ENCODE measurements at regions not wholly inside any gene's neighbourhood (a gene's known extent, or its start where the extent isn't known, plus 50 kb on each side); places are given as distances from the start of the nearest gene placed in this dataset.

- TF ChIP-seq EZH2 (IDR thresholded peaks at IDR 0.05; ENCODE audit: borderline replicate concordance, low read depth, low read length, poor library complexity, severe bottlenecking), result no peak
- TF ChIP-seq, protein P1, sequence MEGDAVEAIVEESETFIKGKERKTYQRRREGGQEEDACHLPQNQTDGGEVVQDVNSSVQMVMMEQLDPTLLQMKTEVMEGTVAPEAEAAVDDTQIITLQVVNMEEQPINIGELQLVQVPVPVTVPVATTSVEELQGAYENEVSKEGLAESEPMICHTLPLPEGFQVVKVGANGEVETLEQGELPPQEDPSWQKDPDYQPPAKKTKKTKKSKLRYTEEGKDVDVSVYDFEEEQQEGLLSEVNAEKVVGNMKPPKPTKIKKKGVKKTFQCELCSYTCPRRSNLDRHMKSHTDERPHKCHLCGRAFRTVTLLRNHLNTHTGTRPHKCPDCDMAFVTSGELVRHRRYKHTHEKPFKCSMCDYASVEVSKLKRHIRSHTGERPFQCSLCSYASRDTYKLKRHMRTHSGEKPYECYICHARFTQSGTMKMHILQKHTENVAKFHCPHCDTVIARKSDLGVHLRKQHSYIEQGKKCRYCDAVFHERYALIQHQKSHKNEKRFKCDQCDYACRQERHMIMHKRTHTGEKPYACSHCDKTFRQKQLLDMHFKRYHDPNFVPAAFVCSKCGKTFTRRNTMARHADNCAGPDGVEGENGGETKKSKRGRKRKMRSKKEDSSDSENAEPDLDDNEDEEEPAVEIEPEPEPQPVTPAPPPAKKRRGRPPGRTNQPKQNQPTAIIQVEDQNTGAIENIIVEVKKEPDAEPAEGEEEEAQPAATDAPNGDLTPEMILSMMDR (conservative IDR thresholded peaks at IDR 0.05; ENCODE audit: low read depth, low read length), result no peak
- Histone ChIP-seq H3K9me3 (ENCODE audit: low read depth, low read length, poor library complexity, severe bottlenecking) (peaks cover 25% of the 10 kb centered on the region), H3K36me3 (ENCODE audit: insufficient read depth, low read length, poor library complexity, severe bottlenecking) (no peaks in the 10 kb centered on the region), H3K4me3 (ENCODE audit: low read depth, low read length, poor library complexity, severe bottlenecking) (no peak overlapping the region), H3K27me3 (replicated peaks; ENCODE audit: insufficient read depth, low read depth, low read length, poor library complexity) (no peaks in the 10 kb centered on the region), H3K27ac (ENCODE audit: low read depth, low read length, poor library complexity, severe bottlenecking) (no peak overlapping the region), H3K4me1 (ENCODE audit: insufficient read depth, low read length, poor library complexity, severe bottlenecking) (no peaks in the 10 kb centered on the region)
- POLR2A ChIA-PET (ENCODE audit: low non-redundant PET), result interaction anchor here (0.6 kb wide), 1 partner anchor 482 kb away, joined by 11 read pairs; no protein-coding TSS in a partner anchor
- intact Hi-C loops (cut with micrococcal nuclease; ENCODE audit: unreplicated experiment), result no loop called here
- BruUV-seq (replicated peaks), result no TSS peak
- CTCF ChIA-PET, result no interaction called here
- no peak for DNase-seq (ENCODE audit: low spot score)
Measured at GRCh38 chr21:16872616-16873015, 640.2 kb upstream of the CXADR start.

DNA sequence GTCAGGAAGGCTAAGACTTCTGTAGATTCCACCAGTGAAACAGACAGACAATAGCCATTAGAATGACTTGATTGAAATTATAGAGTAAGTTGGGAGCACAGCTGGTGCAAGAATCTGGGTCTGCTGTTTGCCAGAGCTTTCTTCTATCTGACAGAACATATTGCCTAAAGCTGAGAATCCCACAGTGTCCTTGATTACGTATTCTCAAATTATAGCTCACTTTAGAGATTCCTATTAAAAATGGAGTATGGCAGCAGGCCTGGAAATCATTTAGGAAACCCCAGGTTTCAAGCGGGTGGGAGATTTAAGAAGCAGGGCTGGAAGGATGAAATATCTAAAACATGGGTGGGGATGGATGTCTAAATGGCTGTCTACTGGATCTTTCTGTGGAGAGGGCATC lies 639.7 kb upstream of the CXADR start:
- TF ChIP-seq, protein P1 (conservative IDR thresholded peaks at IDR 0.05; ENCODE audit: low read depth, low read length), result no peak
- no peak for TF ChIP-seq EZH2 (IDR thresholded peaks at IDR 0.05; ENCODE audit: borderline replicate concordance, low read depth, low read length, poor library complexity, severe bottlenecking)
- no peak for DNase-seq (ENCODE audit: low spot score)
- no peak overlapping the region for H3K4me3 ChIP-seq (ENCODE audit: low read depth, low read length, poor library complexity, severe bottlenecking)
- H3K27ac ChIP-seq (ENCODE audit: low read depth, low read length, poor library complexity, severe bottlenecking), result no peak overlapping the region
- no peaks in the 10 kb centered on the region for H3K27me3 ChIP-seq (replicated peaks; ENCODE audit: insufficient read depth, low read depth, low read length, poor library complexity)
- peaks cover 25% of the 10 kb centered on the region for H3K9me3 ChIP-seq (ENCODE audit: low read depth, low read length, poor library complexity, severe bottlenecking)
- H3K36me3 ChIP-seq (ENCODE audit: insufficient read depth, low read length, poor library complexity, severe bottlenecking), result no peaks in the 10 kb centered on the region
- BruUV-seq (replicated peaks), result no TSS peak
- intact Hi-C loops (cut with micrococcal nuclease; ENCODE audit: unreplicated experiment), result no loop called here
- H3K4me1 ChIP-seq (ENCODE audit: insufficient read depth, low read length, poor library complexity, severe bottlenecking), result no peaks in the 10 kb centered on the region
- ChIA-PET CTCF (no interaction called here), POLR2A (ENCODE audit: low non-redundant PET) (interaction anchor here (0.6 kb wide), 1 partner anchor 483 kb away, joined by 11 read pairs; no protein-coding TSS in a partner anchor)

DNA sequence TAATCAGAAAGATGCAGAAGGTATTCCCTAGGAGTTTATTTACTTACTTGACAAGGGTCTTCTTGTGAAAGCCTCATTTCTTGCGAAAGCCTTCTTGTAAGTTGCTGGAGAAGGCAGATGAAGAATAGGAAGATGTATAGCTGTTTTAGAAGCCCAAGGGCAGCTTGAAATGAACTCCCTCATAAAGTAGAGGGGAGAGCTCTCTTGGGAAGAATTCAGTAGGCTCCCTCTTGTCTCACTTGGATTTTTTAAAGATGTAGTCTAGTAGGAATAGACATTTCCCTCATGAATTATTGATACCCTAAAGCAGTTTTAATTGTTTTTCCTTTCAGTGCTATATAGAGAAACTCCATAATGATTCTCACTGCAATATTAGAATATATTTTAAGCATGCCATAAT lies 639.2 kb upstream of the CXADR start:
- no peak for DNase-seq (ENCODE audit: low spot score)
- POLR2A ChIA-PET (ENCODE audit: low non-redundant PET), result no interaction called here
- Histone ChIP-seq H3K36me3 (ENCODE audit: insufficient read depth, low read length, poor library complexity, severe bottlenecking) (no peaks in the 10 kb centered on the region), H3K27ac (ENCODE audit: low read depth, low read length, poor library complexity, severe bottlenecking) (no peak overlapping the region), H3K4me3 (ENCODE audit: low read depth, low read length, poor library complexity, severe bottlenecking) (no peak overlapping the region), H3K9me3 (ENCODE audit: low read depth, low read length, poor library complexity, severe bottlenecking) (peaks cover 25% of the 10 kb centered on the region), H3K27me3 (replicated peaks; ENCODE audit: insufficient read depth, low read depth, low read length, poor library complexity) (no peaks in the 10 kb centered on the region), H3K4me1 (ENCODE audit: insufficient read depth, low read length, poor library complexity, severe bottlenecking) (no peaks in the 10 kb centered on the region)
- no TSS peak for BruUV-seq (replicated peaks)
- CTCF ChIA-PET, result no interaction called here
- intact Hi-C loops (cut with micrococcal nuclease; ENCODE audit: unreplicated experiment), result no loop called here
- TF ChIP-seq EZH2 (IDR thresholded peaks at IDR 0.05; ENCODE audit: borderline replicate concordance, low read depth, low read length, poor library complexity, severe bottlenecking), result no peak
- TF ChIP-seq, protein P1 (conservative IDR thresholded peaks at IDR 0.05; ENCODE audit: low read depth, low read length), result no peak

Data from A673 (cell line).